MM.1S (cell line): ENCODE measurements at regions not wholly inside any gene's neighbourhood (a gene's known extent, or its start where the extent isn't known, plus 50 kb on each side); places are given as distances from the start of the nearest gene placed in this dataset.

Source experiments
- CTCF ChIP-seq: fragments of 300-600 bp; sonication (generic); IDR thresholded peaks from 2 replicates; pipeline ENCODE4 v1.5.1; 2016; ENCODE audit warnings: antibody characterized with exemption, low read length, mixed read lengths
- EZH2phosphoT487 ChIP-seq: fragments of 300-600 bp; sonication (generic); IDR thresholded peaks from 2 replicates; pipeline ENCODE4 v1.6.1; 2018; ENCODE audit warnings: antibody characterized with exemption, low read length

GRCh38 chr11:119835753-119836152 lies 106.8 kb upstream of the NECTIN1 start:
- no peak for TF ChIP-seq CTCF
- no peak for TF ChIP-seq EZH2phosphoT487
